Head of caudate nucleus (tissue), 42 donors: ENCODE measurements at regions not wholly inside any gene's neighbourhood (a gene's known extent, or its start where the extent isn't known, plus 50 kb on each side); places are given as distances from the start of the nearest gene placed in this dataset.
A peak's percentile ranks its signal among the peaks of the same experiment; 100 is the strongest.

Experiments used
- DNase-seq, 42 donors: peaks; one replicate each; pipeline versions ENCODE4 v3.0.0 to v3.0.0-alpha.2; 2020 to 2021; ENCODE audit warnings: mixed read lengths in 7 of 42
- intact Hi-C: fragments of 100-400 bp; cut with DNase I; formaldehyde crosslinking; loops from one replicate; pipeline ENCODE4 v1.15.0; 2022

DNA sequence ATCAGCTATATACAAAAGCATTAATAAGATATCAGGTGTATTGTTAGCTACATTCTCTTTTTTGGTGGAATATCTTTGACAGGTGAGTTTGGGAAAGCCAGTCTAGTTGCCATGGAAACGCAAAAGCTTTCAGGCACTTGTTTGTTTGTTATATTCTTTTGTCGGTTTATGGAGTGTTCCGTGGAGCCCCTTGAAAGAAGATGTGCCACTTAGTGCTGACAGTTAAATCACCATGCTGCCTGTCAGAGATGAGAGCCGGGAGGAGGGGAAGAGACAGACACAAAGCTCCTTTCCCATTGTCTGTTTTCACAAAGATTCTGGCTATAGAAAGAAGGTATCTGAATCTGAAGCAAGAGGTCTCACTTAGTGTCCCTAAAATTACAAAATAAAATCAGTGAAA is 170.8 kb downstream of the SNAPC1 start:
- DNase-seq = no peak
- intact Hi-C loops = no loop called here

DNA sequence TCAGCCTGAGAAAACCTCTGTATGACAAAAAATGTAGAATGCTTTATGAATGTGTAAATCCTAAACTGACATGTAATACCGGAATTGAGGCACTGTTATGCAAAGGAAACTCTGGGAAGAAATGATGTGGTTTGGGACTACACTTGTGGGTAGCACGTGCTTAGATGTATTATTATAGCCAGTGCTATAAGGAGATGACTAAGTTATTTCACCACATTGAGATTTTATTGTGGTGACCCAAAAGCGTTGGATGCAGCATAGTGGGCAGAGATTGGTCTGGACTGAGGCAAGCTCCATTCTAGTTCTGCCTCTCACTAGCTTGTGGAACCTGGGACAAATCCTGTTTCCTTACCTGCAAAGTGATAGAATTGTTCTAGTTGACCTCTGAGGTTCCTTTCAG is 172.2 kb downstream of the SNAPC1 start:
- DNase-seq = no peak
- intact Hi-C loops = no loop called here

- intact Hi-C loops = no loop called here
- DNase-seq = no peak
Observed at GRCh38 chr14:61939776-61940175, 177.6 kb downstream of the SNAPC1 start.

DNA sequence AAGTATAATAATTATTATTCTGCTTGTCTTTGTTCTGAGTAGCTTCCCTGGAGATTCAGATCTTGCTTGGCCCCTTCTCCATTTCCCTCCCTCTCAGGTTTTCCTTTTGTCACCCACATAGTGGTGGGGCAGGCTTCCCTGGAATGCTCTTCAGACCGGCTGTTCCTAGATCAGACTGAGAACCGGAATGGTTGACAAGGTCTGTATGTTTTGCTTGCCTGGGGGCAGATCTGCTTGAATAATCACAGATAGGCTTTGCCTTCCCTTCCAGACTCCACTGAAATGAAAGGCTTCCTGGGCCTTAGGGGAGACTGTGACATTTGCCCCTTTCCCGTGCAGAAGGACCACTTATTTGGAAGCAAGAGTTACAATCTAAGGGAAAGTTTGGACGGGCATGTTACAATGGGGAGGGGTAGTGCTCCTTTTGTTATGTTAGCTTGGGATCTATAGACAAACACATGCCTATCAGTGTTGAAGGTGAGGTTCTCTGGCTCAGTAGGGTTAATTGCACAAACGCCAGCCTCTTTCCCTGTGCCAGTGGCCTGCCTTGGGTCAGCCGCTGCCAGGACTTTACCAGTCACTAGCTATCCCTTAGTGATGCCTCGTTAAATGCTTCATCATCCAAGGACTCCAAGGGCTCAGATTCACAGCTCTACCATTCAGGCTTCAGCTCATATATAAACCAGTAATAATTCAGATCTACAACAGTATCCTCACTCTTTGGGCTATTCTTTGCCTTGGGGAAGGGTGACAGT is 178.6 kb downstream of the SNAPC1 start:
- intact Hi-C loops = no loop called here
- no peak for DNase-seq

- no peak for DNase-seq
- intact Hi-C loops = no loop called here
Observed at GRCh38 chr14:61941421-61942150, 179.4 kb downstream of the SNAPC1 start.

GRCh38 chr14:61948376-61948775 is 186.2 kb downstream of the SNAPC1 start:
- intact Hi-C loops = no loop called here
- DNase-seq = no peak

- DNase-seq = peak in 34 of 42 donors; percentile 5 to 73 (median 28)
- intact Hi-C loops = no loop called here
Observed at GRCh38 chr14:61950340-61950739, 188.1 kb downstream of the SNAPC1 start.

- intact Hi-C loops = no loop called here
- no peak for DNase-seq
Observed at GRCh38 chr14:61953602-61954001, 191.4 kb downstream of the SNAPC1 start.

DNA sequence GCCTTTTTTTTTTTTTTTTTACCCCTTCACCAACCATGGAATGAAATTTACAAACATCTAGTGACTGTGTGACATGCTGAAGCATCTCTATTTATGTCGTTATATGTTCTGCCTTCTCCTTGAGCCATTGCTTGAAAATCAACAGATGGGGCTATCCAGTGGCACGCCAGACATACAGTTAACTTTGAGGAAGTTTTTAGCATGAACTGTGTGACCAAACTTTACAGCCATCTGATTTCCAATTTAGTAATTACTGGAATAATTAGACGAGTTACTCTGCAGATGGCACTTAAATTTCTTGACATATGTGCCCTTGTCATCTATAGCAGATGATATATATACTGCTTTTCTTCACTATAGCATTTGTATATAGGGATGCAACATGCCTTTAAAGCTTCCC is 192.1 kb downstream of the SNAPC1 start:
- intact Hi-C loops = no loop called here
- DNase-seq = no peak

DNA sequence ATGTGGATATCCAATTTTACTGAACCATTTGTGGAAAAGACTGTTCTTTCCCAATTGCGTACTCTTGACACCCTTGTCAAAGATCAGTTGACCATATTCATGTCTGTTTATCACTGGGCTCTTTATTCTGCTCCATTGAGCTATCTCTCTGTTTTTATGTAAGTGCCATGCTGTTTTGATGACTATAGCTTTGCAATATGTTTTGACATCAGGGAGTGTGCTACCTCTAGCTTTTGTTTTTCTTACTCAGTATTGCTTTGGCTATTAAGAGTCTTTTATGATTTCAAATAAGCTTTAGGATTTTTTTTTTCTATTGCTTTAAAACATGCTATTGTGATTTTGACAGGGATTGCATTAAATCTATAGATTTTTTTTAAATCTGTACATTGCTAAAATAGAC is 194.3 kb downstream of the SNAPC1 start:
- no peak for DNase-seq
- intact Hi-C loops = no loop called here

DNA sequence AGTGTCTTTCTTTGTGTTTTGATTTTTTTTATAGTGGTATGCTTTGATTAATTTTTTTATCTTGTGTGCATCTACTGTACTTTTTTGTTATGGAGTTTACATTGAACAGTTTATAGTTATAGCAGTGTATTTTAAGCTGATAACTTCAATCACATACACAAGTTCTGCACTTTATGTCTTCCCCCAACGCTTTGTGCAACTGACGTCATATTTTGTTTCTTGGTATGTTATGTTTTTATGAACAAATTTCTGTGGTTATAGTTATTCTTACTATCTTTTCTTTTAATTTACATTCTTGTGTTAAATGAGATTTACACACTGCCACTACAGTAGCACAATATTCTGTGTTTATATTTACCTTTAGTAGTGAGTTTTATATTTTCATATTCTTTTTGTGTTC is 197.1 kb downstream of the SNAPC1 start:
- intact Hi-C loops = no loop called here
- no peak for DNase-seq

GRCh38 chr14:61961369-61961768 is 199.1 kb downstream of the SNAPC1 start:
- intact Hi-C loops = no loop called here
- DNase-seq = no peak

DNA sequence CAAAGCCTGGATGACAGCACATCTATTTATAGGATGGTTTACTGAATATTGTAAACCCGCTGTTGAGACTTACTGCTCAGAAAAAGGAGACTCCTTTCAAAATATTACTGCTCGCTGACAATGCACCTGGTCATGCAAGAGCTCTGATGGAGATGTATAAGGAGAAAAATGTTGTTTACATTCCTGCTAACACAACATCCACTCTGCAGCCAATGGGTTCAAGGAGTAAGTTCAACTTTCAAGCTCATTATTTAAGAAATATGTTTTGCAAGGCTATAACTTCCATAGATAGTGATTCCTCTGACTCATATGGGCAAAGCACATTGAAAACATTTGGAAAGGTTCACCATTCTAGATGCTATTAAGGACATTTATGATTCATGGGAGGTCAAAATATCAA is 201.7 kb downstream of the SNAPC1 start:
- no peak for DNase-seq
- intact Hi-C loops = no loop called here

DNA sequence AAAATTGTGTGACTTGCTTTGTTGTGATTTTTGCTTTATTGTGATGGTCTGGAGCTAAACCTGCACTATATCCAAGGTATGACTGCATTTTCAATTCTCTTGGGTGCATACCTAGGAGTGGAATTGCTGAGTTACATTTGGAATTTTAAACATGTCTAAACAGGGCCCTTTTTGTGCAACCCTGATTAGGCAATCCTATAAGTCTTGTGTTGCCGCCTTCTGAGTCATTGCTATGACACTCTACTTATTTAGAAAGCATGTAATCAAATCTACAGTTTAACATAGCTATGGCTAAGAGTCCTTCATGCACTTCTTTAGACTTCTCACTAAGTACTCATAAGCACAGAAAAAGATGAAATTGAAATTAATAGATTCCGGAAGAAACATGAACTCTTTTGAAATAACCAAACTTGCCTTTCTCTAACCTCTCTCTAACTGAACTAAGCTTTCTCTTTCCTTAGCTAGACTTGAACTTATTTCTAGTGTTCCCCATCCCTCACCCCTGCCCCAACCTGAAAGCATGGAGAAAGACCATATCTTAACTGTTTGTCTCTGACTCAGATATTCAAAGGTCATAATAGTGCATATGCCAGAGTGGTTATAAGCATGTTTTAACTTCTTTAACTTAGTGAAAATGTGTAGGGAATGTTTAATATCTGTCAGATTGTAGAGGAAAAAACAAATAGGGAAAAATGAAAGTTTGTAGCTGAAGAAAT is 203.0 kb downstream of the SNAPC1 start:
- DNase-seq = no peak
- intact Hi-C loops = no loop called here

DNA sequence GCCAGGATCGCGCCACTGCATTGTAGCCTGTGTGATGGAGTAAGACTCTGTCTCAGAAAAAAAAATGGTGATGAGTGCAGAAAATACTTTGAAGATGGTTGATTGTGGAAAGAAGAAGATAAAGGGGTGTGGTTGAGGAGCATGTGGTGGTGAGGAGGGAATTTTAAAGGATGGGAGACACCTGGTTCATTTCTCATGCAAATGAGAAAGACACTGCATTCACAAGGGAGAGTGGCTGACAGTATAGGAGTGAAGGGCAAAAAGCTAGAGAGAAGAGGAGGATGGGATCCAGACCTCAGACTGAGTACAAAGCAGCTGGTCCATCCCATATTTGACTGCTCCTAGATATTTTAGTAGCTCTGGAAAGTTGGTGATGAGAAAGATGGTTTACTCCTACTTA is 206.0 kb downstream of the SNAPC1 start:
- no peak for DNase-seq
- intact Hi-C loops = no loop called here

DNA sequence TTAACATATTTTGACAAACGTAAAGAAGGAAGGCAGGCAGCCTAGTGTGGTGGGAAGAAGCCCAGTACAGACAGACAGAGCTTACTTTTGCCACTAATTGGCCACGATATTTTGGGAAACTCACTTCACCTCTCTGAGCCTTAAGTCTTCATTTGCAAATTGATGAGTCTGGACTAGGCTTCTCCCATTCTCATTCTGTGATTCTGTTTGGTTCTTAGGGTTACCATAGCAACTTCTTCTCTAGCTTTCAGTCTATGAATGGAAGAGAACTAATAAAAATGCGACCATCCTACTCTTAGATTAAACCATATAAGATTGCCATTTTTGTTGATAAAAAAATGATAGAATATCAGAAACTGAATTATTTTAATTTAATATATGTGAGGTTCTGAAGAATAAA is 210.5 kb downstream of the SNAPC1 start:
- no peak for DNase-seq
- intact Hi-C loops = no loop called here

- no peak for DNase-seq
- intact Hi-C loops = no loop called here
Observed at GRCh38 chr14:61973981-61974380, 211.8 kb downstream of the SNAPC1 start.

- no peak for DNase-seq
- intact Hi-C loops = no loop called here
Observed at GRCh38 chr14:61977217-61977616, 215.0 kb downstream of the SNAPC1 start.

- no peak for DNase-seq
- intact Hi-C loops = no loop called here
Observed at GRCh38 chr14:61988240-61988639, 226.0 kb downstream of the SNAPC1 start.

DNA sequence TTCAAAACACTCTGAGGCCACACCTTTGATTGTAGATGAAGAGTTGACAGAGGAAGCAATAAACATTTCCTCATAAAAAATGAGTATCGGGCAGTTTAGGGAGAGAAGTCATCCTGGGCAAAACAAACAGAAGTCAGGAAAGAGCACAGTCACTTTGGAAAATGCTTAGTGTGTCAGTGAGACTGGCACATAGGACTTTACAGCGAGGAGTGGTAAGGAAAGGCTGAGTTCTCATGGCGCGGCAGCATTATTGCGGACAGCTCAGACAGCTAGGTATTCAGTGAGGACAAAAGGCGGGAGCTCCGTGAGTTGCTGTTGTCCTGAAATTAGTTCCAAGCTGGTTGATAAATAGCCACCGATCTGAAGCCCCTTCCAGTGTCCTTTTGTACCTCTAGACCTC is 229.9 kb downstream of the SNAPC1 start:
- DNase-seq = no peak
- intact Hi-C loops = no loop called here
